CD4-positive, alpha-beta T cell treated with Interleukin-2 at 100 ng/mL for 4 hours (primary cell): ENCODE measurements at regions not wholly inside any gene's neighbourhood (a gene's known extent, or its start where the extent isn't known, plus 50 kb on each side); places are given as distances from the start of the nearest gene placed in this dataset.
"Not testable (repeated sequence)": the region's sequence is repeated elsewhere in the genome, so short reads cannot be mapped to it uniquely, and the experiment has no call there.

Experiments used
- DNase-seq: peaks from one replicate; pipeline ENCODE4 v3.0.0-alpha.2; 2020; ENCODE audit warnings: low spot score

- no peak for DNase-seq
Measured at GRCh38 chr12:20047901-20048300, 320.4 kb upstream of the PDE3A start.

DNA sequence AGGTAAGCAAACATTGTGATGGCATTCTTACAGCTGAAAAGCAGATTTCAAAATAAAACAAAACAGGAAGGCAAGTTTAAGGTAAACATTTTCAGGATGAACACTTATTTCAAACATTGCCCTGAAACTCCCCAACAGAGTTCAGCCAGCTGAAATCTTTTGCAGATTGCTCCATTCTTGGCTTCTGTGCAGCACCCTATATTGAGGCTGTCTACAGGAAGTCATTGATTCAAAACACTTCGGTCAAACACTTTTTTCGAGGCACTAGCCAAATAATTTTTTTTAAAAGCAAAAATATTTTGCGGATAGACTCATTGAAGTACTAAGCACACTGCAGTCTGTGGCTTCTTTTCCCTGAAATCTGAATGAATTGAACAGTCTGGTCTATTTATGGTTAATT lies 318.1 kb upstream of the PDE3A start:
- no peak for DNase-seq

DNA sequence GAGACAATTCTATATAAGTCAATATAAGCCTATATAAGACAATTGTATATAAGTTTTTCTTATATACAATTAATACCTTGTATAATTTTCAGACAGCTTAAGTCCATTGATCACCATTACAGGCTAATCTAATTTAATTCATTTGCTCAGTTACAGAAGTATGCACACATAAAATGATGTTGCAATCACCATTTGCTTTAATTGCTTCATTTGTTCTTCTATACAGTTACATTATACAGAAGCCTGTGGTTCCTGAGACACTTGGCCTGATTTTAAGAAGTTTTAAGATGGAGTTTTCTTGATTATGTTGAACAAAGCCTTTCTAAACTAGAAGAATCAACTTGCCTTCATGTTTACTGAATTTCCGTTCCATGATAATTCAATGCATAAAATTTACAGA lies 314.6 kb upstream of the PDE3A start:
- DNase-seq = no peak

DNA sequence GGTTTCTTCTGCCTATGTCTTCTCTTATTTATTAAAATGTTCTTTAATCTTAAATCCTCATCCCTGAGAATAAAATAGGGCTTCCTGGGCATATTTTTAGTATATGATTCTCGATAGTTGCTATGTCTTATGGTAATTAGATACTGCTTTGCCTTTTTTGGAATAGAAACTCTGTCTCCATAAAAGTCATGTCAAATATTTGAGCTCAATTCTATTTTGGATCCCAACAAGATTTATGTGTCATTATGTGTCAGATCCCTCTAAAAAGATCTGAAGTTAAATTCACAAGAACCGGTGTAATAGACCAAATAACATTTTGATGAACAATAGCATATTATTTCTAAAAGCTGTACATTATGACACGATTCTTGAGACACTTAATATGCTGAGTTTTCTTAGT lies 312.5 kb upstream of the PDE3A start:
- DNase-seq = no peak

GRCh38 chr12:20057398-20057797 lies 310.9 kb upstream of the PDE3A start:
- DNase-seq = no peak

DNA sequence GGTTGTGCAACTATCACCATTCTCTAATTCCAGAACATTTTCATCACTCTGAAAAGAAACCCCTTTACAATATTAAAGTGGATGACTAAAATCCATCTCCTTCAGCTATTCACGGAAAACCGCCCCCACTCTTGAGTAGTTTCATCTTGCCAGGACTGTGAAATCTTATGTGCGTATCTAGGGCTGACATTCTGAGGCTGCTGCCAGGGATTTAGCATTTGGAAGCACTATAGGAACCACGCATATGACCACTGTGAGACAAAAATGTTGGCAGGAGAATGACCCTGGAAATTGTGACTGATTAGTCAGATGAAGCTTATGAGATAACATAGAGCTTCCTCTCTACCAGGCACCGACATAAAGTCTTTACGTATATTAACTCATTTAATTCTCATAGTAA lies 305.2 kb upstream of the PDE3A start:
- no peak for DNase-seq

DNA sequence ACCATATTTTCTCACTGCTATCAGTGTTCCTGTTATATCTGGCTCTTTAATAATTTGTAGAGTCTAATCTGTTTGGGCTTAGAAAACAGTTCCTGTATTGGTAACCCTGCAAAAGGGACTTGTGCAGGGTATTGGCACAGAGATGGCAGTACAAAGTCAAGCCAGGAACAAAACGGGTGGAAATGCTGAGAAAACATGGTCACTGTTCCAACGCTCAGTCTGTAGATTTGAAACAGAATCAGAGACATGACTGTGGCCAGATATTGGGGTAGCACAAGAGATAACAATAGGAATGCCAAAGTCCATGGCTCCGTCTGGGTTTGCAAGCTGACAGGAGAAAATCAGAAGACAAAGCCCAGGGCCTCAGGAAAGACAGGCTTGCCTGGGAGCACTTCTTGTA lies 290.7 kb upstream of the PDE3A start:
- DNase-seq = no peak

DNA sequence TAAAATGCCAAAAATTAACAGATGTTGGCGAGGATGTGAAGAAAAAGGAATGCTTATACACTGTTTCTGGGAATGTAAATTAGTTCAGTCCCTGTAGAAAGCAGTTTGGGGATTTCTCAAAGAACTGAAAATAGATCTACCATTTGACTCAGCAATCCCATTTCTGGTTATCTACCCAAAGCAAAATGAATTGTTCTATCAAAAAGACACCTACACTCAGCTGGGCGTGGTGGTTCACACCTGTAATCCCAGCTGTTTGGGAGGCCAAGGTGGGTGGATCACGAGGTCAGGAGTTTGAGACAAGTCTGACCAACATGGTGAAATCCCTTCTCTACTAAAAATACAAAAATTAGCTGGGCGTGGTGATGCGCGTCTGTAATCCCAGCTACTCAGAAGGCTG lies 279.3 kb upstream of the PDE3A start:
- DNase-seq = no peak

- DNase-seq = not testable (repeated sequence)
Measured at GRCh38 chr12:20093190-20093810, 275.0 kb upstream of the PDE3A start.

DNA sequence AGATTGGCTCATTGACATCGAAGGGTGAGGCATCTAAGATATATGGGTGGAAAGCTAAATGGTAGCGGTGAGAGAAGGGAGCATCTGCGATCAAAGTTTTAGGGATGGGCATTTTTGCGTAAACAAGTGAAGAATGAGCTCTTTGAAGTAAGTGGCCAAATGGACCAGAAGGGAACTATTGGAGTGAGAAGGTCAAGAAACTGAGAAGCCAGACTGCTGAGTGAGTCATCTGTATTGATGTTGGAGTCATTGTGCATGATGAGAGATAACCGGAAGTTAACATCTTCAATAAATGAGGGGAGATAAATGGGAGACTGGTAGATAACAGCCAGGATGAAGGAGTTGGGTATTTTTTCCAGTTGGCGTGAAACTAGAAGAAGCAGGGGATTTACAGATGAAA lies 271.9 kb upstream of the PDE3A start:
- no peak for DNase-seq

GRCh38 chr12:20097626-20098025 lies 270.7 kb upstream of the PDE3A start:
- no peak for DNase-seq

DNA sequence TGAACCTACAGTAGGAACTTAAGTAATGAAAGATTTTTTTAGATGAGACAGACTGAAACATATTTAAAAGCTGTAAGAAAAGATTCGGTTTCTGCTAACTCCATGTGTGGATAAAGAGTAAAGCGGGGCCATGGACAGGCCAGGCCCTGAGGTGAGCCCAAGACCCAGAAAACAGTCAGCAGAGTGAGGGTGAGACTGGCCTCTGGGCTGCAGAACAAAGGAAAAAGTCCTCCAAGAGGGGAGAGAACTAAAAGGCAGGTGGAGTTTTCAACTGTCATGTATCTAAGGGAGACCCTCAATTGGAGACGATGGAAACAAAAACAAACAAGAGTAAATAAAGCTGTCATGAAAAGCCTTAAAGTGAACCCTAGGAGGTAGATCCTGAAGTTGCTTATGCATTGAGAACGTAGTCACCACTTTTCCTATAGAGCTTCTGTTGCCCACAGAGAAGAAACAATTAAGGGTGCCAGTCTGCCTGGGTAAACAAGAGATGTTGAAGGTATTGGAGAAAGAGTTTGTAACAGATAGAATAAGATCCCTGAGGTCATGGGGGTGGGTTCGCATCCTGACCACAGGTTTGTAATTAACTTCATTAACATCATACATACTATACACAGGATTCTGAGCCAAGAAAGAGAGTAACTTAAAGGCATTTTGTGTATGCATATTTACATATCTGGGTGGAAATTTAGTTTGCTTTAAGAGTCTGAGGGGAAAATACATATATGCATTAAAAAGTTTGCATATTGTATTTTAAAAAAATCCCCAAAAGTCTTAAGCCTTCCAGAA lies 268.7 kb upstream of the PDE3A start:
- DNase-seq = no peak

DNA sequence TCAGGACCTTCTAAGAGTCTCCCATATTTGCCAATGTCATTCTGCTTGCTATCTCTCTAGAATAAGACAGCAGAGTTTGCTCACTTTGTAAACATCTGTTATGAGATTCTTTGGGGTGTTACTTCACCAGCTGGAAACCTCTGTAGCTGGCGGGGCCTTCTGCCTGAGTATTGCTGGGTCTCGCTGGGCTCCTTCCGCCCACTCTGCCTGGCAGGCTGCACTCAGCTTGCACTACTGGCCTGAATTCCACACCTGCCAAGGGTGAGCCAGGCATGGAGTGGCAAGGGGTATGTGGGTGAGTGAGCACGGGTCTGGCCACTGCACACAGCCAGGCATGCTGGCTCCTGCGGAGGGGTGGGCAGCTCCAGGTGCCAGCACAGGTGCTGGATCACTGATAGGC lies 267.3 kb upstream of the PDE3A start:
- no peak for DNase-seq

DNA sequence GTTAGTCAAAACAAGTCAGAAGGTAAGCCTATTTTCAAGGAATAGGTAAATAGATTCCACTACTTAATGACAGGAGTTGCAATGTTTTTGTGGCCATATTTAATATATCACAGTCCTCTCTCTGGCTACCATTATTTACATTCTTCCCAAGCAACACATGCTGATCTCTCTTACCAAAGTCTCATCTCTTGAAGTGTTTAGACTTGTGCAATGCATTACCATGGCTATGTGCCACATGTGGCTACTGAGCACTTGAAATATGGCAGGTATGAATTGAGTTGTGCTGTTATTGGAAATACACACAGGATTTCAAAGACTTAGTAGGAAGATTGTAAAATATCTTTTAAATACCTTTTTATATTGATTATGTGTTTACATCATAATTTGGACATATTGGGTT lies 262.4 kb upstream of the PDE3A start:
- no peak for DNase-seq

- DNase-seq = no peak
Measured at GRCh38 chr12:20109676-20110075, 258.7 kb upstream of the PDE3A start.

- not testable (repeated sequence) for DNase-seq
Measured at GRCh38 chr12:20115371-20115770, 253.0 kb upstream of the PDE3A start.

DNA sequence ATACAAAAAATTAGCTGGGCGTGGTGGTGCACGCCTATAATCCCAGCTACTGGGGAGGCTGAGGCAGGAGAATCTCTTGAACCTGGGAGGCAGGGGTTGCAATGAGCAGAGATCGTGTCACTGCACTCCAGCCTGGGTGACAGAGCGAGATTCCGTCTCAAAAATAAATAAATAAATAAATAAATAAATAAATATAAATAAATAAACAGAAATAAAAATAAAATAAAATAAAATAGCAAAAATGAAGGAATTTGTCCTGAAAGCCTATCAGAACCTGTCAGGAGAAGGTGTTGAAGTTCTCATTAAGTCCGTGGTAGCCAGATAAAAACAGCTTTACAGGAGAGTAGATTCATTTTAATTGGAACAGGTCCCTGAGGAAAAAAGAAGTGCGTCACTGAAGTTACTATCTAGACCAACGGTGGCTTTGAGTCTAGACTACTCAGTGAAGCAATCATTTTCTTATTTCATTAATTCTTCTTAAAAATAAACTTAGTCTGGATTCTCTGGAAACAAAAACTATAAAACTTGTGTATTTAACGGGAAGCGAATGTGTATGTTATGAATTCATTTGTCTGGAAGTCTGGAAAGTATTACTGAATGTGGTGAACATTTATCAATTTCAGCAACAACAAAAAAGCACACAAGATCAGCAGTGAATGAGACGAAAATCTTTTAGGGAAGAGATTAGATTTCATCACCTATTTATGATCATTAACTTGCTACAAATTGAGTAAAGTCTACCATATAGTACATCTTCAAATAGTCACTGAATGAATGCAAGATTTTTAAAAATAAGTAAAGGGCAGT lies 248.5 kb upstream of the PDE3A start:
- no peak for DNase-seq

GRCh38 chr12:20120403-20120725 lies 248.0 kb upstream of the PDE3A start:
- DNase-seq = no peak

- DNase-seq = no peak
Measured at GRCh38 chr12:20122274-20122673, 246.1 kb upstream of the PDE3A start.

DNA sequence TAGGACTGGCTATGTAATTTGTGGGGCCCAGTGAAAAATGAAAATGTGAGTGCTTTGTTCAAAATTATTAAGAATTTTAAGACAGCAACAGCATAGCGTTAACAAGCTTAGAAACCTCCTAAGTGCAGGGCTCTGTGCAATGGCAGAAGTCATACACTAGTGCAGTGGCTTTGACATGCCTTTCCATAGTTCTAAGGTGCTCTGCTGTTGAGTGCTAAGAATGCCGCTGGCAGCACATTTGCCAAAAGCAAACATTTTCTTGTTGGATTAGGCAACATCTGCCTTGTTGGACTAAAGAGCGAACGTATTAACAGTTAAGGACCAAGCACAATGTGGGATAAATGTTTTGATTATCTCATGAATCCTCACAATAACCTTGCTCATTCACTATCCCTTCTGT lies 244.9 kb upstream of the PDE3A start:
- no peak for DNase-seq

DNA sequence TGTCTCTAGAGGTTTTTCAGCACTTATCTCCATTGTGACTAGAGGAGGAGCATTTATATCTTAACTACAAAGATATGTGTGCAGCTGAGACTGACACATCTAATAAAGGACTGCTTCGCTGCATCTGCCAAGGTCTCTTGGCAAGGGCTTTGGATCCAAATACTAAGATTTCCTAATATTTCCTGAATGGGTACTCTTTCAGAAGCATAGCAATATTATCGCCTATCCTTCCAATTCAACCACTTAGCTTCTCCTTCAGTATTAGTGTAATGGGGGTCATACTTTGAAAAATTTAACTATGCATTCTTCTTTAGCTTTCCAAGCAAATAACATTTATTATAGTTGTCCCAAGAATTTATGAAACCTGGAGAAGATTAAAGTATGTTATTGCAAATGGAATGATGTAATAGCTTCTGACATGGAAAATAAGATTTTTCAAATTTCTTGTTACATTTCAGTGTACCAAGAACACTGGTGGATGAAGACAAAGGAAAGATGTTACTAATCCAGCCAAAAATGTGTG lies 243.0 kb upstream of the PDE3A start:
- no peak for DNase-seq

DNA sequence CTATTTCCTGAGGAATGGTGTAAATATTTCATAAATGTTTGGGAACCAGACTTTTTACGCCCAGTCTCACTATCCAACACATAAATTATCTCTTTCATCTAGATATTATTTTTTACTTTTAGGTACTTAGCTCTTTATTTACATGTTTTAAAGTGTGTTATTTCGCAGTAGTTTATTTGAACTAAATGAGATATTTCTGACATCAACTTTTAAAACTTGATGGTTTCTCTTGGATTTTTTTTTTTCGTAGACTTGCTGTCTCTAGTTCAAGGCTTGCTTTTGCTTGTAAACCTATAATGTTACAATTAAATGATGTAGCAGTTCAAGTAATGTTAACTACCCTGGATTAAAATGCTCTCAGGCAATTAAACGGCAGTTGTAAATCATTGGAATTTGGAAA lies 241.7 kb upstream of the PDE3A start:
- no peak for DNase-seq

DNA sequence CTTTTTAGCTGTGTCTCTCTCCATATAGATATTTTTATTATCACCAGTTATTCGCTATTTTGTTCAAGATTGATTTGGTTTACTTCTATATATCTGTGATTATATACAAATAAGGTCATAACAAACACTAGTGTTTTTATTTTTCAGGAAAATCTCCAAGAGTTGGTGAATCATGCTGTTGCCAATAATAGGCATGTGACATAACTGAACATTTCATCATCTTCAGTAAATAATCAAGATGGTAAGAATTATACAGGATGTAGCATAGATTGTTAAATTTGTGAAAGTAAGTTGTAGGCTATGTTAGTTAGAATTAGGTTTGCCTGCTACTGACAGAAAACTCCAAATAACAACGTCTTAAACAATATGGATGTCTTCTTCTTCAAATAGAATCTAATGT lies 240.9 kb upstream of the PDE3A start:
- no peak for DNase-seq
